PC-3 (cell line): ENCODE measurements at regions not wholly inside any gene's neighbourhood (a gene's known extent, or its start where the extent isn't known, plus 50 kb on each side); places are given as distances from the start of the nearest gene placed in this dataset.

Experiments
- EZH2 ChIP-seq: fragments of 300-600 bp; sonication (generic); IDR thresholded peaks from one replicate; pipeline ENCODE4 v1.6.1; 2017; ENCODE audit warnings: antibody characterized with exemption, mild to moderate bottlenecking, low read length; ENCODE audit not compliant: unreplicated experiment
- EZH2phosphoT487 ChIP-seq: fragments of 300-600 bp; sonication (generic); IDR thresholded peaks from 2 replicates; pipeline ENCODE4 v1.6.1; 2018; ENCODE audit warnings: mild to moderate bottlenecking, antibody characterized with exemption, low read length, borderline replicate concordance
- TF ChIP-seq, protein P1 (sequence below): fragments of 300-600 bp; sonication (generic); conservative IDR thresholded peaks from 2 replicates; pipeline ENCODE4 v1.5.1; 2017; ENCODE audit warnings: antibody characterized with exemption, low read depth, mild to moderate bottlenecking, low read length

DNA sequence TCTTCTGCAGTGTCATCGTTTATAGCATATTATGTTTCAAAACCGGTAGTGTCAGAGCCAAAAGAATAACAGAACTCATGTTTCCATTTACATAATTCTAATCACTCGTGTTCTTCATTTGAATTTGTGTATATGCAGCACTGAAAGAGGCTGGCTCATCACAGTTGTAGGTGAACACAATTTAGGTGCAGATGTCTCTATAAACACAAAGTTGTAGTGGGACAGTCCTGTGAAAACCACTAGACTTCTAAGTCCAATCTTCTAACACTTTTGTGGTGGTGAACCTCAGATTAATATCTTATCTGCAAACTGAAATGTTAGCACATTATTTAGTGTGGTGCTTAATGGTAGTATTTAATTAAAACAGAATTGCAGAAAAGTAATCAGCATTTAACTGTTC is 872.4 kb downstream of the C4orf33 start:
- TF ChIP-seq, protein P1, sequence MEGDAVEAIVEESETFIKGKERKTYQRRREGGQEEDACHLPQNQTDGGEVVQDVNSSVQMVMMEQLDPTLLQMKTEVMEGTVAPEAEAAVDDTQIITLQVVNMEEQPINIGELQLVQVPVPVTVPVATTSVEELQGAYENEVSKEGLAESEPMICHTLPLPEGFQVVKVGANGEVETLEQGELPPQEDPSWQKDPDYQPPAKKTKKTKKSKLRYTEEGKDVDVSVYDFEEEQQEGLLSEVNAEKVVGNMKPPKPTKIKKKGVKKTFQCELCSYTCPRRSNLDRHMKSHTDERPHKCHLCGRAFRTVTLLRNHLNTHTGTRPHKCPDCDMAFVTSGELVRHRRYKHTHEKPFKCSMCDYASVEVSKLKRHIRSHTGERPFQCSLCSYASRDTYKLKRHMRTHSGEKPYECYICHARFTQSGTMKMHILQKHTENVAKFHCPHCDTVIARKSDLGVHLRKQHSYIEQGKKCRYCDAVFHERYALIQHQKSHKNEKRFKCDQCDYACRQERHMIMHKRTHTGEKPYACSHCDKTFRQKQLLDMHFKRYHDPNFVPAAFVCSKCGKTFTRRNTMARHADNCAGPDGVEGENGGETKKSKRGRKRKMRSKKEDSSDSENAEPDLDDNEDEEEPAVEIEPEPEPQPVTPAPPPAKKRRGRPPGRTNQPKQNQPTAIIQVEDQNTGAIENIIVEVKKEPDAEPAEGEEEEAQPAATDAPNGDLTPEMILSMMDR, result no peak
- TF ChIP-seq EZH2 (no peak), EZH2phosphoT487 (no peak)
